Cardiac muscle cell (in vitro differentiated cells and primary cell): ENCODE measurements at regions not wholly inside any gene's neighbourhood (a gene's known extent, or its start where the extent isn't known, plus 50 kb on each side); places are given as distances from the start of the nearest gene placed in this dataset.

Experiments used
- DNase-seq, 2 donors: peaks; one replicate each; pipeline versions ENCODE4 v3.0.0 to v3.0.0-alpha.2; 2010 to 2017; ENCODE audit warnings: low read depth in 1 of 2, low spot score in 1 of 2
- H3K27ac ChIP-seq: fragments of 200-600 bp; sonication (generic); 2 replicates; pipeline ENCODE4 v1.5.1; 2016
- H3K27me3 ChIP-seq: fragments of 200-600 bp; sonication (generic); 2 replicates; pipeline ENCODE4 v1.6.0; 2016; ENCODE audit warnings: control low read depth
- H3K36me3 ChIP-seq: fragments of 200-600 bp; sonication (generic); 2 replicates; pipeline ENCODE4 v1.5.1; 2016; ENCODE audit warnings: control low read depth
- H3K4me1 ChIP-seq: fragments of 200-600 bp; sonication (generic); 2 replicates; pipeline ENCODE4 v1.8.1; 2017; ENCODE audit warnings: low read depth, mild to moderate bottlenecking, mixed run types
- H3K4me3 ChIP-seq: fragments of 200-600 bp; sonication (generic); 2 replicates; pipeline ENCODE4 v1.5.1; 2016; ENCODE audit warnings: mild to moderate bottlenecking
- H3K9me3 ChIP-seq: fragments of 200-600 bp; sonication (generic); 2 replicates; pipeline ENCODE4 v1.5.1; 2017; ENCODE audit warnings: low read depth, mild to moderate bottlenecking, control low read depth
- TF ChIP-seq, protein P1 (sequence below): IDR thresholded peaks from 2 replicates; pipeline ENCODE4 v1.5.1; 2012; ENCODE audit warnings: low read depth, mild to moderate bottlenecking, low read length

- Histone ChIP-seq H3K36me3 (no peaks in the 10 kb centered on the region), H3K27me3 (no peaks in the 10 kb centered on the region), H3K27ac (no peak overlapping the region), H3K9me3 (no peaks in the 10 kb centered on the region), H3K4me1 (peaks cover 36% of the 10 kb centered on the region), H3K4me3 (no peak overlapping the region)
- DNase-seq = no peak
- TF ChIP-seq, protein P1, sequence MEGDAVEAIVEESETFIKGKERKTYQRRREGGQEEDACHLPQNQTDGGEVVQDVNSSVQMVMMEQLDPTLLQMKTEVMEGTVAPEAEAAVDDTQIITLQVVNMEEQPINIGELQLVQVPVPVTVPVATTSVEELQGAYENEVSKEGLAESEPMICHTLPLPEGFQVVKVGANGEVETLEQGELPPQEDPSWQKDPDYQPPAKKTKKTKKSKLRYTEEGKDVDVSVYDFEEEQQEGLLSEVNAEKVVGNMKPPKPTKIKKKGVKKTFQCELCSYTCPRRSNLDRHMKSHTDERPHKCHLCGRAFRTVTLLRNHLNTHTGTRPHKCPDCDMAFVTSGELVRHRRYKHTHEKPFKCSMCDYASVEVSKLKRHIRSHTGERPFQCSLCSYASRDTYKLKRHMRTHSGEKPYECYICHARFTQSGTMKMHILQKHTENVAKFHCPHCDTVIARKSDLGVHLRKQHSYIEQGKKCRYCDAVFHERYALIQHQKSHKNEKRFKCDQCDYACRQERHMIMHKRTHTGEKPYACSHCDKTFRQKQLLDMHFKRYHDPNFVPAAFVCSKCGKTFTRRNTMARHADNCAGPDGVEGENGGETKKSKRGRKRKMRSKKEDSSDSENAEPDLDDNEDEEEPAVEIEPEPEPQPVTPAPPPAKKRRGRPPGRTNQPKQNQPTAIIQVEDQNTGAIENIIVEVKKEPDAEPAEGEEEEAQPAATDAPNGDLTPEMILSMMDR = no peak
Observed at GRCh38 chr12:84660139-84660538, 252.5 kb downstream of the SLC6A15 start.

GRCh38 chr12:84658877-84659276 lies 253.7 kb downstream of the SLC6A15 start:
- TF ChIP-seq, protein P1 = no peak
- Histone ChIP-seq H3K9me3 (no peaks in the 10 kb centered on the region), H3K4me1 (peaks cover 23% of the 10 kb centered on the region), H3K27me3 (no peaks in the 10 kb centered on the region), H3K36me3 (no peaks in the 10 kb centered on the region), H3K27ac (no peak overlapping the region), H3K4me3 (no peak overlapping the region)
- peak in 1 of 2 donors; percentile 48 for DNase-seq

- H3K36me3 ChIP-seq = no peaks in the 10 kb centered on the region
- H3K4me3 ChIP-seq = no peak overlapping the region
- no peaks in the 10 kb centered on the region for H3K9me3 ChIP-seq
- no peak for DNase-seq
- no peak overlapping the region for H3K27ac ChIP-seq
- no peaks in the 10 kb centered on the region for H3K27me3 ChIP-seq
- H3K4me1 ChIP-seq = peaks cover 21% of the 10 kb centered on the region
- TF ChIP-seq, protein P1 = no peak
Observed at GRCh38 chr12:84656705-84657104, 255.9 kb downstream of the SLC6A15 start.

DNA sequence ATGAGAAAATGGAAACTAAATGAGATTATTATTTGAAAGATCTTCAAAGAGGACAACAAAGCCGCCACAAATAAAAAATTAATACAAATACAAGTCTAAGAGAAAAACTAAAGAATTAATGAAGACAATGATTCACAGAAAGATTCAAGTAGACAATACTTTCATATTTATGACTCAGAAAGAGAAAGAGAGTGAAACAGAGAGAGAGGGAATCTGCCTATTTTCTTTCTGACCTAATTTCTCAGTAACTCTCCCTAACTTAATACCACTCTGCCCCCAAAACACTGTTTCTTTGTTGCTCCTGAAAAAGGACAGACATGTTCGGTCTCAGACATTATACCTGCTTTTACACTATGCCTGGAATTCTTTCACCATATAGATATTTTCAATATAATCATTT lies 259.1 kb downstream of the SLC6A15 start:
- H3K27ac ChIP-seq = no peak overlapping the region
- TF ChIP-seq, protein P1 = no peak
- H3K4me1 ChIP-seq = peaks cover 8% of the 10 kb centered on the region
- no peak overlapping the region for H3K4me3 ChIP-seq
- DNase-seq = no peak
- H3K9me3 ChIP-seq = no peaks in the 10 kb centered on the region
- H3K36me3 ChIP-seq = no peaks in the 10 kb centered on the region
- H3K27me3 ChIP-seq = no peaks in the 10 kb centered on the region

DNA sequence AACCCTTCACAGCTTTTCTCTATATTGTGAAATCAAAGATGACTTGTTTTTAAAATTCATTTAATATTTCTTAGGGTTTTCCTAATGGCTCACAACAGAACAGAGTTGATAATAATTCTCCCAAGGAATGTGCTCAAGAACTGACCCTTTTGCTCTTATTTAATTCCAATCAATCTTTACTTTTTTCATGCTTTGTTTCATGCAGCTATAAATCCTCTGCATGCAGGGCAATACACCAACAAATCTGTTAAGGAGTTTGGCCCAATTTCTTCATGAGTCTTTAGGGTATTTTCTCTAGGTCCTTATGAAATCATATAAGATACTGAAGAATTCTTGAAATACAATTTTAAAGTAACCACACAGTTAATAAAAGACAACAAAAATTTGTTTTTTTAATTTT lies 264.2 kb downstream of the SLC6A15 start:
- Histone ChIP-seq H3K9me3 (no peaks in the 10 kb centered on the region), H3K36me3 (no peaks in the 10 kb centered on the region), H3K27me3 (no peaks in the 10 kb centered on the region), H3K4me1 (no peaks in the 10 kb centered on the region), H3K27ac (no peak overlapping the region), H3K4me3 (no peak overlapping the region)
- TF ChIP-seq, protein P1 = no peak
- no peak for DNase-seq

DNA sequence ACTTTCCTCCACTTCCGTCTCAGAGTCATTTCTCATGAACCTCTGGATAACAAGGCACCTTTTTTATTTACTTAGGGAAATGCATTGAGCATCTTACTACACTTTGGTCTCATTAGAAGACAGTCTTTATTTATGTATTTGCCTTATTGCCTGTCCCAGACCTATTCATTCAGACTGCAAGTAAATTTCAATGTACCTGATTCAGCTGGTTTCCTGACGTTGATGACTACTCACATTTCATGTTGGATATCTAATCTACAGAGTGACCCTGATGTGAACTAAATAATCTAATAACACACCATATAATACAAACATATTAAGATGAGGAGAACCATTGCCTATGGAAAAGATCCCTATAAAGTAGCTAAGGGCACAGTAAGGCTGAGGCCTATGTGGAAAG lies 267.7 kb downstream of the SLC6A15 start:
- no peaks in the 10 kb centered on the region for H3K27me3 ChIP-seq
- no peaks in the 10 kb centered on the region for H3K4me1 ChIP-seq
- H3K36me3 ChIP-seq = no peaks in the 10 kb centered on the region
- H3K9me3 ChIP-seq = no peaks in the 10 kb centered on the region
- H3K27ac ChIP-seq = no peak overlapping the region
- H3K4me3 ChIP-seq = no peak overlapping the region
- no peak for DNase-seq
- TF ChIP-seq, protein P1 = no peak
